ENCODE measurements at regions not wholly inside any gene's neighbourhood (a gene's known extent, or its start where the extent isn't known, plus 50 kb on each side); places are given as distances from the start of the nearest gene placed in this dataset.
"Not testable (repeated sequence)": the region's sequence is repeated elsewhere in the genome, so short reads cannot be mapped to it uniquely, and the experiment has no call there.

- no peak for DNase-seq
Measured at GRCh38 chrX:113892401-113892800, 691.5 kb upstream of the HTR2C start.

- DNase-seq, result no peak
Measured at GRCh38 chrX:113873056-113873455, 710.8 kb upstream of the HTR2C start.

GRCh38 chrX:113868711-113869110 is 715.2 kb upstream of the HTR2C start:
- DNase-seq, result no peak

GRCh38 chrX:113868177-113868576 is 715.7 kb upstream of the HTR2C start:
- no peak for DNase-seq

GRCh38 chrX:113849408-113849807 is 734.5 kb upstream of the HTR2C start:
- no peak for DNase-seq

GRCh38 chrX:113833096-113834055 is 750.5 kb upstream of the HTR2C start:
- DNase-seq, result no peak

- no peak for DNase-seq
Measured at GRCh38 chrX:113828470-113828869, 755.4 kb upstream of the HTR2C start.

- no peak for DNase-seq
Measured at GRCh38 chrX:113818346-113818745, 765.5 kb upstream of the HTR2C start.

GRCh38 chrX:113804819-113805218 is 779.1 kb upstream of the HTR2C start:
- no peak for DNase-seq

- no peak for DNase-seq
Measured at GRCh38 chrX:113804291-113804690, 779.6 kb upstream of the HTR2C start.

GRCh38 chrX:113802837-113803236 is 781.0 kb upstream of the HTR2C start:
- no peak for DNase-seq

- no peak for DNase-seq
Measured at GRCh38 chrX:113800955-113801354, 782.9 kb upstream of the HTR2C start.

- DNase-seq, result peak; percentile 3
Measured at GRCh38 chrX:113793563-113793962, 790.3 kb upstream of the HTR2C start.

GRCh38 chrX:113790987-113791386 is 792.9 kb upstream of the HTR2C start:
- no peak for DNase-seq

- DNase-seq, result not testable (repeated sequence)
Measured at GRCh38 chrX:113784754-113785153, 799.1 kb upstream of the HTR2C start.

GRCh38 chrX:113770806-113771205 is 813.1 kb upstream of the HTR2C start:
- no peak for DNase-seq

- no peak for DNase-seq
Measured at GRCh38 chrX:113770071-113770470, 813.8 kb upstream of the HTR2C start.

- no peak for DNase-seq
Measured at GRCh38 chrX:113759422-113759821, 824.5 kb upstream of the HTR2C start.

- no peak for DNase-seq
Measured at GRCh38 chrX:113747274-113747973, 836.5 kb upstream of the HTR2C start.

- no peak for DNase-seq
Measured at GRCh38 chrX:113743069-113743468, 840.8 kb upstream of the HTR2C start.

- no peak for DNase-seq
Measured at GRCh38 chrX:113741744-113742143, 842.1 kb upstream of the HTR2C start.

- no peak for DNase-seq
Measured at GRCh38 chrX:113728937-113729336, 854.9 kb upstream of the HTR2C start.

GRCh38 chrX:113726898-113727297 is 857.0 kb upstream of the HTR2C start:
- DNase-seq, result no peak

- no peak for DNase-seq
Measured at GRCh38 chrX:113726466-113726865, 857.4 kb upstream of the HTR2C start.

Measured in retina (tissue), 1 donor.